GM20000 (cell line): ENCODE measurements at regions not wholly inside any gene's neighbourhood (a gene's known extent, or its start where the extent isn't known, plus 50 kb on each side); places are given as distances from the start of the nearest gene placed in this dataset.

Experiments used
- DNase-seq: peaks from one replicate; pipeline ENCODE4 v3.0.0; 2012; ENCODE audit warnings: low spot score
- TF ChIP-seq, protein P1 (sequence below): IDR thresholded peaks from 2 replicates; pipeline ENCODE4 v1.5.1; 2012; ENCODE audit warnings: mild to moderate bottlenecking, control low read depth; ENCODE audit errors: extremely low read depth, missing control alignments

DNA sequence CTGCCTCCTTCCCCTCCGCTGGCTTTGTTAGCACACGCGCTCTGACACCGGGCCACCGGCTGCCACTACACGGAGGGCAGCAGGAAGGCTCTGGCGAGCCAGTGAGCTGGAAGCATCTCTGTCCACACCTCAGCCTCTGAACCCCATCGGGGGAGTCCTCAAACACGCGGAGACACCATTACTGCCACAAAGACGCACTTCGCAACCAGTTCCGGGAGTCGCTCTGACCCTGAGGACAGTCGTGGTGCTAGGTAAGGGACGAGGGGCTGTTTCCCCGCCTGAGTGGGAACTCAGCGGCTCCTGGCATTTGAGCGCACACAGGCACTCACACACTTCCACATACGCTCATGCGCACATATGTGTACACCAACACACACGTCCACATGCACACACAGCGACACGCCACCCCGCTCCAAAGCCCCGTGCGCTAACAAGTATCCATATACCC lies 160.0 kb downstream of the C9orf152 start:
- peak; percentile 47 for DNase-seq
- TF ChIP-seq, protein P1, sequence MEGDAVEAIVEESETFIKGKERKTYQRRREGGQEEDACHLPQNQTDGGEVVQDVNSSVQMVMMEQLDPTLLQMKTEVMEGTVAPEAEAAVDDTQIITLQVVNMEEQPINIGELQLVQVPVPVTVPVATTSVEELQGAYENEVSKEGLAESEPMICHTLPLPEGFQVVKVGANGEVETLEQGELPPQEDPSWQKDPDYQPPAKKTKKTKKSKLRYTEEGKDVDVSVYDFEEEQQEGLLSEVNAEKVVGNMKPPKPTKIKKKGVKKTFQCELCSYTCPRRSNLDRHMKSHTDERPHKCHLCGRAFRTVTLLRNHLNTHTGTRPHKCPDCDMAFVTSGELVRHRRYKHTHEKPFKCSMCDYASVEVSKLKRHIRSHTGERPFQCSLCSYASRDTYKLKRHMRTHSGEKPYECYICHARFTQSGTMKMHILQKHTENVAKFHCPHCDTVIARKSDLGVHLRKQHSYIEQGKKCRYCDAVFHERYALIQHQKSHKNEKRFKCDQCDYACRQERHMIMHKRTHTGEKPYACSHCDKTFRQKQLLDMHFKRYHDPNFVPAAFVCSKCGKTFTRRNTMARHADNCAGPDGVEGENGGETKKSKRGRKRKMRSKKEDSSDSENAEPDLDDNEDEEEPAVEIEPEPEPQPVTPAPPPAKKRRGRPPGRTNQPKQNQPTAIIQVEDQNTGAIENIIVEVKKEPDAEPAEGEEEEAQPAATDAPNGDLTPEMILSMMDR: no peak

DNA sequence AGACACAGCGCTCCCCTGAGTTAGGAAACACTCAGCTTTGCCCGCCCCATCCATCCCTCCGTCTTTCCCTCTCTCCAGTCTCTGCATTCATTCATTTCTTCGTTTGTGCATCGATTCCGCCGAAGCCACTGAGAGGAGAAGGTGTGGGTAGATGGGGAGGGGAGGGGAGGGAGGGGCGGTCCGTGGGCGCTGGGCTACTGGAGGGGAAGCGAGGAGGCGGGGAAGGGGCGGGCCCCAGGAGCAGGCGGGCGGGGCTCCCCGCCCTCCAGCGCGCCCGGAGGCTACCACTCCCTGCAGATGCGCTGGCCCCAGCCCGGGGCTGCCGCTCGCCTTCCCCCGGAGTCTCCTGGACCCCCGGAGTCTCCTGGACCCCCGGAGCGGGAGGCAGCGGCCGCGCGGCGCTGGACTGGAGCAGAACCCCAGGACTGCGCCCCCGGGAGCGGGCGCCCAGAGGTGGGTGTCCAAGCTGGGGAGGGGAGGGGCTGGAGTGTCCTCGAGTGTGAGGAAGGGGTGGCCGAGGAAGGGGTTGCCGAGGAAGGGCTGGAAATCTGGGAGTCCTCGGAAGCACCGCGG lies 159.5 kb downstream of the C9orf152 start:
- peak; percentile 95 for DNase-seq
- TF ChIP-seq, protein P1: no peak

DNA sequence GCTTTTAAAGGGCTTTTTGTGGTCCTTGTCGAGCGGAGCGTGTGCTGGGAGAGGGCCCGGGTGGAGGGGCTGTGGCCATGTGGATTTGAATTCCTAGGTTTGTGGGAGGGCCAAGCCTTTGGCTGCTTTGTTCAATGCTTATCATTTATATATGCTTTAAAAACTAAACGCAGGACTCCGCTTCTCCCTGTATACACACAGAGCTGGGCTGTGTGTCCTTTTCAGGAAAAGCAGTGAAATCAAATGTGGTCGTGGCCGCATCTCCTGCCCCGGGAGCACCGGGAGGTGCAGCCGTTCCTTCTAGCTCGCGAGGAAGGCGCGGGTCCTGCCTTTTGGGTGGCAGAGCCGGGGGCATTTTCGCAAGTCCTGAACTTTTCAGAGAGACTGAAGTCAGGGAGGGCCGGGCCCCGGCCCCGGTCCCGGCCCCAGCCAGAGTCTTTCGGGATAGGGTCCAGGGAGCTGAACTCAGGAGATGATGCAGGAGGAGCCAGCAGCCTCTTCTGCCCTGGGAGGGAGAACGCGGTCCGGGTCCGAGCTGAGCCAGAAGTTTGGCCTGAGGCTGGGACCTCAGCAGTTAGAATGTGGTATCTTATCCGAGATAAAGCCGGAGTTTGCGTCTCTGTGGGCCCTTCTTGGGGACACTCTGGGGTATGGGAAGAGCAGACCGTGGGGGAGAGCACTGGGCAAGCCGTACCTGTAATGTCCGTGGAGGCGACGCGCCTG lies 158.8 kb downstream of the C9orf152 start:
- peak; percentile 31 for DNase-seq
- TF ChIP-seq, protein P1: no peak

DNA sequence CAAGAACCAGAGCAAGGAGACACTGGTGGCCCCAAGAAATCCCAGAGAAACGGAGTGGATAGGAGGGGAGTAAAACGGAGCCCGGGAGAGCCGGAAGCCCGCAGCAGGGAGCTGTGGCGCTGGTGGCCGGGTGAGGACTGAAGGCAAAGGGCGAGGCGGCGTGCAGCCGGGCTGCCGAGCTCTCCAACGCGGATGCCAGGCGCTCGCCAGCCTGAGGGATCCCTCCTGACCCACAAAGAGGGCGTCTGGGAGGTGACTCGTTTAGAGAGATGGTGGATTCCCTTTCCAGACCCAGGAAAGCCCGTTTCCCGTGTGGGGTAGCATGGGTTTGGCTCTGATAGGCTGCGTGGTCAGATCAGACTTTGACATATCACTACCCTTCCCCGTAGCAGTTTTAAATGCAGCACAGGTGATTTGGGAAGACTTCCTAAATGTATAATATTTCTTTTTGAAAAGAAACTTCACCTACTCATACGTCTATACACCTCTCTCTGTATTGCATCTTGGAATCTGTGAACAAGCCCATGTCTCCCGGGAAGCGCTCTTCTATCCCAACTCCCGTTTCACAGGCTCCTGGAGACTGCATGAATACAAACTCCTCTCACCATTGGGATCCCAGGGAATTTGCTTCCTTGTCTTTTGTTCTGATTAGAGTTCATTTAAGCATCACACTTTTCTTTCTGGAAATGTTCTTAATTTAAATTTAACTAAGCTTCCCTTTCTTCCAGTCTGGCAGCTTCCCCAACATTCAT lies 158.1 kb downstream of the C9orf152 start:
- TF ChIP-seq, protein P1: no peak
- DNase-seq: no peak

DNA sequence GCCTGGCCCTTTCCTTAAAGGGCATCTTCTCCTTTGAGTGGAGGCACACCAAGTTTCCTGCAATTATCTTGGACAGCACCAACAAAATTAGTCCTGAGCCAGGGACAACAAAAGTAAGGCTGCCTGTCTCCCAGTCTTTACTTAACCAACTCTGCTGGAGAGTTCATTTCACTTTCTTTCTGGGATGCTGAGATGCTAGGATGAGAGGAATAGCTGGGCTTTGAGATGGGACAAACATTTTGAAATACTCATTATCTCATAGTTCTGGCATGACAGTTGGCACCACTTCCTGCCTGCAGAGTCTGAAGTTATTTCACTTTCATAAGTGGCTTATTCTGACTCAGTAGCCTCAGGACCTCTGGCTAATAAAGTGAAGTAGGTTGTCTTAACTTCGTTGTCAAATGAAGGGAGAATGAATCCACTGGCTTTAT lies 157.0 kb downstream of the C9orf152 start:
- DNase-seq: peak; percentile 51
- TF ChIP-seq, protein P1: no peak

DNA sequence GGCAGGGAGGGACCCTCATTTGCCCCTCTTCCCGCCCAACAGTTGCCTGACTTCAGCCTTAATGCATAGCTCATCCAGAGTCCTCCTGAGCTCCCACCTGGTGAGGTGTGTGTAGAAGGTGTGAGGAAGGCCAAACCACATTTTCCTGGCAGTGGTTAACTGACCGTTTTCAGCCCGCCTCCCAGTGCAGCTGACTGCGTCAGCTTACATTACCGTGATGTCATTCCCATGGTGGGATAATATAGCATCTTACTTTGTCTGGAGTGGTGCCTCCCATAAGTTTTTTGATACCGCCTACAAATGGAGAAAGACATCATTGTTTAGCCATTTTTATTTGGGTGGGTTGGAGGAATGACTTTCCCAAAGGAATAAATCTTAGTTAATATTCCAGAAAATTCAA lies 151.9 kb downstream of the C9orf152 start:
- TF ChIP-seq, protein P1: no peak

More for the DNA sequence above, 151.9 kb downstream of the C9orf152 start:
- no peak for DNase-seq
